MV-4-11 (cell line): ENCODE measurements at regions not wholly inside any gene's neighbourhood (a gene's known extent, or its start where the extent isn't known, plus 50 kb on each side); places are given as distances from the start of the nearest gene placed in this dataset.

Source experiments
- DNase-seq: peaks from one replicate; lab custom pipeline; 2025; lab: John Stamatoyannopoulos, UW

DNA sequence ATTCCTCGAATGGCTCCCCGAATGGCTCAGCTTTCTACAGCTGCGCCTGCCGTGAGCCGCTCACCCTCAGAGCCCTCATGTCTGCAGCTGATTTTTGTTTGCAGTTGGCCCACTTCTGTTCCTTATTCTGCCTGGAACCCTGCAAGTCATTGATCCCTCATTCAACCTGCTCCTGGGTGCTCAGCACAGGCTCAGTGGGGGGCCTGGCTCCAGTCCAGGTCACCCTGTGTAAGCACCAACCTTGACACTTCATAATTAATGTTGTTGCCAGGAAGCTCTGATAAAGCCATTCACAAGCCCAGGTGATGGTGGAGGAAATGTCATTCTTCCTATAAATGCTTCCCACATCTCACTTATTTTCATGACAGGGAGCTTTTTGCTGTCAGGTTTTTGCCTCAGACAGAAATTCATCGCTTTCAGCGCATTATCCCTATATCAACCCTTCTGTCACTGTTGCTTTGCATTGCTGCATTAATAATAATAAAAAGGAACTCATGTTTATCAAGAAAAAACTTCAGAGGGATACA lies 85.7 kb downstream of the F11 start:
- DNase-seq = no peak

DNA sequence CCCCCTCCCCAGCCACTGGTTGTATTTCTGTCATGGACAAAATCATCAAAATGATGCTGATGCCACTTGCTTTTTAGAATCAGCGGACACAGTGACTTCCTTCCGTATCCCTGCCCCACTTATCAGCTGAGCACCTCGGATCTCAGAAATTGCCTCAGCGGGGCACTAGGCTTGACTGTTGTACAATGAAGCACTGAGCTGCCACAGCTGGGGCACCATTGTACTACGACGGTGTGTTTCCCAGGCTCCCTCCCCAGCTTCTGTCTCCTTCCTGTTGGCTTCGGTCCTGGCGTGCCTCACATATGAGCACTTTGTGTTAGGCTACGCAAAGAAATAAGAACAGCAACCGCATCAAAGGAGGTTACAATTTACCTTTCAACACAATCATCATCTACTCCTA lies 82.4 kb downstream of the F11 start:
- DNase-seq = no peak

DNA sequence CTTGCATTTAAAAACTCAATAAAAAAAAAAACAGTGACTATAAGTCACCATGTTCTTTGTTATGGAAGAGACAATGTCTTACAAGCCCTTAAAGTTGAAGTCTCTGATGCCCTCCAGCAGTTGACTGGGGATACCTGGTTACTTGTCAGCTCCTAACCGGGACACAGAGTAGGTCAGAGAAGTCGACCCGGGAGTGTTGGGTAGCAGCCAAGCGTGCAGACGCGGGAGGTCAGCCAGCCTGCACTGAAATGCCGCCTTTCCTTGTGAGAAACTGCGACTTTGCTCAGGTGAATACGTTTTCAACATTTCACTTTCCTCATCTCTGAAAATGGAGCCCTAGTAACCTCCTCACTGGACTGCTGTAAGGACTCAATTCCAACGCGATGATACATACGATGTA lies 81.8 kb downstream of the F11 start:
- DNase-seq = no peak

DNA sequence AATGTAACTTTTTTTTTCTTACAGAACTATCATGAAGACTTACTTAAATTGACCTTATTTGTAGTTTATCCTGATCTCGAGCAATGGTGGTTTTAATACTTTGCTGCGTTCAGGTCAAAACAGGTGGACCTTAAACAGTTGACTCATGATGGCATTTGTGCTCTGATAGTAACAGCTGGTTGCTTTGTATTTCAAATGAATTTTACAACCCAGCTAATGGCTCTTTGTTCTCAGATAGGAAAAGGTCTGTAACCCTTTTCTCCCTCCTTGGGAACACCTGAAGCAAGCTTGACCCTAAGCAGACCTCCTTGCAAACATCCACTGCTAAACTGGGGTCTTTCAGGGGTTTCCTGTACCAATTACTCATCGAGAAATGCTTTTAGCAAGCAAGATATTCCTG lies 79.2 kb downstream of the F11 start:
- DNase-seq = no peak

DNA sequence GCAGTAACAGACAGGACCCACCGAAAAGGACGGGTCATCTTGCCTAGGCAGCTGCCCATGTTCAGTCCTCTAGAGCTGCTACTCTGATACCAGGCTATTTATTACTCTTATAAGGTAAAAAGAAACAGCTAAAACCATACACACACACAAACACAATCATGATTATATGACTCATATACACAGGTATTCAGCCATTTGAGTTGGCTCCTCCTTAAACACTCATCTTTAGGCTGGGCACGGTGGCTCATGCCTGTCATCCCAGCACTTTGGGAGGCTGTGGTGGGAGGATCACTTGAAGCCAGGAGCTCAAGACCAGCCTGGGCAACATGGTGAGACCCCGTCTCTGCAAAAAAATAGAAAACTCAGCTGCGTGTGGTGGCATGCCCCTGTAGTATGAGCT lies 76.6 kb downstream of the F11 start:
- DNase-seq = no peak

DNA sequence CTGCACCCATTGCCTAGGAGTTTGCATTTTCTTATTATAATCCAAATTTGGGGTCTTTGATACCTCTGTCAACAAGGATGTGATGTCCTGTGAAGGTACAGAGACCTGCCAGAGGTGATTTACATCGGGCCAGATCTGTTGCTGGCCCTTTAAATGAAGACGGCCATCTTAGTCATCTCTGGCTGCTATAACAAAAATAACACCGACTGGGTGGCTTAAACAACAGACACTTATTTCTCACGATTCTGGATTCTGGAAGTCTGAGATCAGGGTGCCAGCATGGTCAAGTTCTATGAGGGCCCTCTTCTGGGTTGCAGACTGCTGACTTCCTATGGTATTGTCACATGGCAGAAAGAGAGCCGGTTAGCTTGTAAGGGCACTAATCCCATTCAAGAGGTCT lies 75.7 kb downstream of the F11 start:
- no peak for DNase-seq
